GM21825 (cell line): ENCODE measurements at regions not wholly inside any gene's neighbourhood (a gene's known extent, or its start where the extent isn't known, plus 50 kb on each side); places are given as distances from the start of the nearest gene placed in this dataset.

ENCODE experiments used
- ATAC-seq: cut with Tn5 transposase; IDR thresholded peaks from one replicate; pipeline ENCODE4 v1.9.1; 2021; ENCODE audit warnings: mild to moderate bottlenecking, moderate library complexity; ENCODE audit not compliant: unreplicated experiment

GRCh38 chr16:85475691-85476300 lies 137.3 kb upstream of the GSE1 start:
- no peak for ATAC-seq

DNA sequence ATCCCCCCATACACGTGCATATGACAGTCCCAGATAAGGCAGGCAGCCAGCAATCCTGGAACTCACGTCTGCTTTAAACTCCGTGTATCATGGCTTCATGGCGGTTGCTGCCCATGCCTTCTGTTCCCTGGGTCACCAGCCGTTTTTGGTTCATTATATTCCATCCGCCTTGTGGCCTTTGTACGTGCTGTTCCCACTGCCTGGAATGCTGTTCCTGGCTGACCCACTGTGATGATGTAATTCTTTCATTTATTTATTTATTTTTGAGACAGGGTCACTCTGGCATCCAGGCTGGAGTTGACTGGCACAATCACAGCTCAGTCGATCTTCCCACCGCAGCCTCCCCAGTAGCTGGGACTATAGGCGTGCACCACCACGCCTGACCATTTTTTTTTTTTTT lies 136.7 kb upstream of the GSE1 start:
- no peak for ATAC-seq

DNA sequence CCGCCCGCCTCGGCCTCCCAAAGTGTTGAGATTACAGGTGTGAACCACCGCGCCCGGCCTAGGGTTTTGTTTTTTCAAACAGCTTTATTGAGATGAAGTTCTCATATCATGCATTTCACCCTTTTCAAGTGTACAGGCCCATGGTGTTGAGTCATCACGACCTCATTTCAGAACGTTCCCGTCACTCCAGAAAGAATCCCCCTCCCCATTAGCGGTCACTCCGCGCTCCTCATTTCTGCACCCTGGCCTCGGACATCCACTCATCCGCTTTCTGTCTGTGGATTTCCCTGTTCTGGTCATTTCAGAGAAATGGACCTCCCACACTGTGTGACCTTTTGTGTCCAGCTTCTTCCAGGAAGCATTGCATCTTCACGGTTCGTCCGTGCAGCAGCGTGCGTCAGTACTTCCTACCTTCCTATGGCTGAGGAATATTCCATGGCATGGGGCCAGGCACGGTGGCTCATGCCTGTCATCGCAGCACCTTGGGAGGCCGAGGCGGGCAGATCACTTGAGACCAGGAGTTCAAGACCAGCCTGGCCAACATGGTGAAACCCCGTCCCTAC lies 135.2 kb upstream of the GSE1 start:
- no peak for ATAC-seq

GRCh38 chr16:85479972-85480726 lies 133.0 kb upstream of the GSE1 start:
- no peak for ATAC-seq

- ATAC-seq: no peak
These were observed 132.4 kb upstream of the GSE1 start for GRCh38 chr16:85480727-85481101.

GRCh38 chr16:85481206-85481605 lies 131.9 kb upstream of the GSE1 start:
- no peak for ATAC-seq

GRCh38 chr16:85481738-85482137 lies 131.4 kb upstream of the GSE1 start:
- no peak for ATAC-seq

GRCh38 chr16:85483424-85483823 lies 129.7 kb upstream of the GSE1 start:
- no peak for ATAC-seq

DNA sequence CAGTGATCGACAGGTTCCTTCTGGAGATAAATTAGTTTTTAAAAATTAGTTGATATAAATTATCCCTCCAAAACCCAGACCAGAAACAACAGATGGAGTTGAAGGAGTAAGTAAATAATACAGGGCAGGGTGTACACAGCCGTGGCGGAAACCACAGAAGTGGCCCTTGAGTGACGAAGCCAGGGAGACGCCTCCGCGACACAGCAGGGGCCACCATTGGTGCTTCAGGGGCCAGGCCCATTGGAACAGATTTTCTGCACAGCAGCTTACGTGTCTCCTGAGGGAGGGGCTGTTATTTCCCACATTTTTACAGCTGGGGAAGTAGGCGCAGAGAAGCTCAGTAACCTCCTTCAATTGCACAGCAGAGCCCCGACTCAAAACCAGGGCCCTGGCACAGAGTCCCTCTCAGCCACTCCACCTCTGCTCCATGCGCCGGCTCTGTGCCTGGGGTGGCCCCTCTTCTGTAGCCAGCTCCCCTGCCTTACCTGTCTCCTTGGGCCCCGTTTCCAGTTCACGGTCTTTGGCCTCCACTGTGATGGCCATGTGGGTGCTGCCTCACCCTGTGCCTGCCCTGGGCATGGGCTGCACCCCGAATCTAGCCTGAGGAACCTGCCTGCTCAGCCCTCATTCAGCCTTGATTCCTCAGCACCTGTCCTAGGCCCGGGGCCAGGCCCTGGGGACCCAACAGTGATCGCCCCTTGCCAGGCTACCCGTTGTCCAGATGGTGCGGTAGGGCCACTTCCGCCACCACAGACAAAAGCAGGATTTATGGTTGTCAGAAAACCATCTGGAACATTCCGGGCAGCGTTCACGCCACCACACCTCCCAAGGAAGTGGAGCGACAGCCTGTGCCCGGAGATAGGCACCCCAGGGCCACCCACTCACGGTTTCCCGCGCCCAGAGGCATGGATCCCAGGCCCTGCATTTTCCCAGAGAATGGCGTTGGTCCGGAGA lies 128.5 kb upstream of the GSE1 start:
- ATAC-seq: no peak

- ATAC-seq: no peak
These were observed 127.7 kb upstream of the GSE1 start for GRCh38 chr16:85485379-85485778.

DNA sequence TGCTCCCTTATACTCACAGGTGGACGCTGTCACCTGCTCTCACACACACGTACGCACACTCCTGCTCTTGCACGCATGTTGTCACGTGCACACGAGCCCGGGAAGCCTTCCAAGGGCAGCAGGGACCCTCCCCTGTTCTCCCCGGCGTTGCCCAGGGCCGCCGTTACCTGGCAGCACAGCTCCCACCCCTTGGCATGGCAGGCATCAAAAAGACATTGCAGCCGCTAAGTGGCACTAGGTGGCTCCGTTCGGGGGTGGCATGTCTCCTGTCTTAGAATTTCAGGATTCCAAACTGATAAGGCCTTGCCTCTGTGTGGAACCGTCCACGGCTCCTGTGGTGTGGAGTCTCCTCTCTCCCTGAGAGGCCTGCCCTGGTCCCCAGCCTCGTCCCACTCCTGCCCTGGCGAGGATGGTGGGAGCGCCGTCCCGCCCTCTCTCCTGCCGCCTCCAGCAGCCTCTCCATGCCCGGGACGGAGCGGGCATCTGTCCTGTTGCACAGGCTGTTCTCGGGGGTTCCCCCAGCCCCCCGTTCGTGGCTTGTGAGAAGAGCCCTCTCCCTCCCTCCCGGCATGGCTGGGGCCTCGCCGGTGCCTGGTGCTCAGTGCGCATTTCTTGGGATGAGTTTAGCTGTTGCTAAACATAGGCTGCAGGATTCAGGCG lies 126.7 kb upstream of the GSE1 start:
- ATAC-seq: no peak

GRCh38 chr16:85488414-85488813 lies 124.7 kb upstream of the GSE1 start:
- ATAC-seq: no peak

DNA sequence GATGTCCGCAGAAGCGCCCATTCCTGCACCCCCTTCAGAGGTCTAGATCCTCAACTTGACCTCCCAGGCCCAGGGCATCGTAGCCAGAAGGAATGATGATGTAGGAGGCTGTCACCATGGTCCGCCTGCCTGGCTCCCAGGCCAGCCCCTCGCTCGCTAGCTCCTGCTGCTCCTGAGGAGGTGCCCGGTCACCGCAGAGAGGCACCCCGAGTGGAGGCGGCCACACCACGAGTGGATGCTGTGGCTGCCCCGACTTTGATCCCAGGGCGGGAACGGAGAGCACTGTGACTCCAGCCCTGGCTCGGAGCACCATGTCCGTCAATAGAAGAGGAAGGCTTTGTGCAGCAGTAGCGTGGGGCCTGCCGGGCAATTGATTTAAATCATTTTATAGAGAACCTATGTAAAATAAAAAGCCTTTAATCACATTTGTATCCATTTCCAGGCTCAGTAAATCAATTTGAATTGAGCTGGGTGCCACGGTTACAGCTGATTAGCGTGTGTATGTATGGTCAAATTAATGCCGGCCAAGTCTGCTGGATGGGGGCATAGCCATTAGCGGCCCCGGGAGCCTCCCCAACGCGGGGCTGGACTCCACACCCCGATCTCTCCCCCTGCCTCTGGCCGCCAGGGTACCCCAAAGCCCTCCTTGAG lies 122.6 kb upstream of the GSE1 start:
- ATAC-seq: no peak

GRCh38 chr16:85491058-85491771 lies 121.9 kb upstream of the GSE1 start:
- no peak for ATAC-seq

DNA sequence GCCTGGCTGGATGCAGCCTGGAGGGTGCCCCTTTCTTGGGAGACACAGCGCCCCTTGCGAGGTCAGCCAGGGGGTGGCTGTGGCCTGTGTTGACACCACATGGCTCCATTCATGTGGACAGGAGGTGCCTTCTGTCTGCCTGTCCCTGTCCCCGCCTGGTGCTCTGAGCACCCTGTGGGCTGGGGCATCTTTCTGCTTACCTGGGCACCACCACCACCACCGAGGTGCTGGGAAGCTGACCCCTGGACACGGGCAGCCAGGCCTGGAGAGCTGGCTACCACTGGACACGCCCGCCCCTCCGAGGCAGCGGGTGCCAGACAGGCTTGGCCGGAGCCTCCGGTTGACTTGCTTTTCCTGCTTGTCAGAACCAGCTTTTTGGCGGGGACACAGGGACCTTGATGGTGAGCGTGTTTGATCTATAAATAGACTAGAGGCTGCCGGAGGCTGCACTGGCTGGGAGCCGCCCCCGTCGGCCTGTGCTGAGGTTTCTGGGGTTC lies 121.3 kb upstream of the GSE1 start:
- no peak for ATAC-seq

DNA sequence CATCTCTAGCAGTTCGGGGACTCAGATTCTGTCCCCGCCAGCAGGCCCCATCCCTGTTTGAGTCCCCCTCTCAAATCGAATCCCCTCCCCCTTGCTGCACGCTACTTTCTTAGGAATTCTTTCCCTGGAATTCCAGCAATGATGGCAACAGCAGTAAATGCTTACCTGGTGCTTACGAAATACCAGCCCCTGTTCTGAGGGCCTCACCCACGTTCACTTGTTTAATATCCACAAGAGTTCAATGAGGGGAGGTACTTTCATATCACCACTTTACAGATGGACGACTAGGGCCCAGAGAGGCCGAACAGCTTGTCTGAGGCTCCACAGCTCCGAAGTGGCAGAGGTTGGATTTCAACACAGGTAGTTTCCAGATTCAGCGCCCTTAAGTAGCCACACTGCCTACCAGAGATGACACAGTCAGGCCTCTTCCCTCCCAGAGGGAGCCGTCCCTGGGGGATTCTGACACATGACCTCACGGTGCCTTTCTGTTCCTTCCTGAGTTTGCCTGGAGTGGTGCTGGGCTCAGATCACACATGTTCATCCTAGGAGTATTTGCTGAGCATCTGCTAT lies 120.7 kb upstream of the GSE1 start:
- ATAC-seq: no peak

DNA sequence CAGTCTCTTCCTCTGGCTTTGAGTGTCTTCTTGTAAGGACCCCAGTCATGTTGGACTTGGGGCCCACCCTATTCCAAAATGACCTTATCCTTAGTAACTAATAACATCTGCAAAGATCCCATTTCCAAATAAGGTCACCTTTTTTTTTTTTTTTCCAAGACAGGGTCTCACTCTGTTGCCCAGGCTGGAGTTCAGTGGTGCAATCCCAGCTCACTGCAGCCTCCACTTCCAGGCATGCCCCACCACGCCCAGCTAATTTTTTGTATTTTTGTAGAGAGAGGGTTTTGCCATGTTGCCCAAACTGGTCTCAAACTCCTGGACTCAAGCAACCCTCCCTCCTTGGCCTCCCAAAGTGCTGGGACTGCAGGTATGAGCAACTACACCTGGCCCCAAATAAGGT lies 118.8 kb upstream of the GSE1 start:
- ATAC-seq: no peak

DNA sequence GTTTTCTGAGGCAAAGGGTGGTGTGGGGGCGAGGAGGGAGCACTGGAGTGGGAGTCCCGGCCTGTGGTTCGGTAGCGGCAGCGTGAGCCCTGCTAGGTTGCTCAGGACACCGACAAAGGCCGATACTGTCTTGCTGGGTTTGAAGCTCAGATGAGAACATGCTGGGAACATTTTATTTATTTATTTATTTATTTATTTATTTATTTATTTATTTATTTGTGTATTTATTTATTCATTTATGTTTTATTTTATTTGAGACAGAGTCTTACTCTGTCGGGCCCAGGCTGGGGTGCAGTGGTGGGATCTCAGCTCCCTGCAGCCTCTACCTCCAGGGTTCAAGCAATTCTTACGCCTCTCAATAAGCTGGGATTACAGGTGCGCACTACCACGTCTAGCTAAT lies 117.9 kb upstream of the GSE1 start:
- no peak for ATAC-seq

DNA sequence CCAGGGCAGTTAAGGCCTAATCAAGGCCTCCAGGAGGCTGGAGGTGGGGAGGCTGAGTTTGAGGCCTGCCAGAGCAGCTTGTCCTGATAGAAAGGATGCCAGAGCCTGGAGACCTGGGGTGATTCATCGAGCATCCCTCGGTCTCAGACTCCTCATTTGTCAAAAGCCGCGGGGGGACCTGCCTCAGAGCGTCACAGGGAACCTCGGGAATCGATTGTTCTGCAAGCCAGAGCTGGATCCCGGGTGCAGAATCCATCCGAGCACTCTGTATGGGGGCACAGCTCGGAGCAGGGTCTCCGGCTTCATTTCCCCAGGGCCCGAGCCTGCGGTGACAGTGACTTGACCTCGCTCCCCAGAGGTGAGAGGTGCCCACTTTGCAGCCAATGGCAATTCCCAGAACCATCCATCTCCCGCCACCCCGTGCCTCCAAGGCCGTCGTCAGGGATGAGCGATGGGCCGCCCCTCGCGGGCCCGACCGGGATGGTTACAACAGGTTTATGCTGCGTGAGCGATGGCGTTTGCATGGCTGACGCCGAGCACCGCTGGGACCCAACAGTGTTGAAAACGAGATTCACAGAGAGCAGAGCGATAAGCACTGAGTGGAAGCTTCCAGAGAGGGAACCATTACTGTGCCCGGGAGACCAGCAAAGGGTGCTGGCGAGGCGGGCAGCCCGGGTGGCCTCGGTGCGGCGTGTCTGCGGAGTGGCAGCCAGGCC lies 117.1 kb upstream of the GSE1 start:
- no peak for ATAC-seq
